HT-29 (cell line): ENCODE measurements at regions not wholly inside any gene's neighbourhood (a gene's known extent, or its start where the extent isn't known, plus 50 kb on each side); places are given as distances from the start of the nearest gene placed in this dataset.

Experiments
- DNase-seq: peaks from one replicate; pipeline ENCODE4 v3.0.0-alpha.2; 2015; ENCODE audit warnings: low spot score

DNA sequence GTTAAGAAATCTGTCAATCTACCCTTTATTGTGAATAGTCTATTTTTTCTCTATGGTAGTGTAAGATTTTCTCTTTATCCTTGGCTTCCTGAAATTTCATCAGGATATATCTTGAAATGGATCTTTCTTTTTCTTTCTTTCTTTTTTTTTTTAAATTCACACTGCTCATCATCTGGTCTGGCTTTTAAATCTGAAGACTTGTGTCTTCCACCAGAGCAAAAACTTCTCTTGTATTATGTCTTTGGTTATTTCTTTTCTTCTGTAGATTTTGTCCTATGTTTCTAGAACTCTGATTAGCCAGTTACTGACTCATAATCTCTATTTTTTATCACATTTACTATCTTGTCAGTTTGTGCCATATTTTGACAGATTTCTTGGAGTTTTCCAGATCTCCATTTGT lies 133.8 kb upstream of the LMO4 start:
- no peak for DNase-seq

DNA sequence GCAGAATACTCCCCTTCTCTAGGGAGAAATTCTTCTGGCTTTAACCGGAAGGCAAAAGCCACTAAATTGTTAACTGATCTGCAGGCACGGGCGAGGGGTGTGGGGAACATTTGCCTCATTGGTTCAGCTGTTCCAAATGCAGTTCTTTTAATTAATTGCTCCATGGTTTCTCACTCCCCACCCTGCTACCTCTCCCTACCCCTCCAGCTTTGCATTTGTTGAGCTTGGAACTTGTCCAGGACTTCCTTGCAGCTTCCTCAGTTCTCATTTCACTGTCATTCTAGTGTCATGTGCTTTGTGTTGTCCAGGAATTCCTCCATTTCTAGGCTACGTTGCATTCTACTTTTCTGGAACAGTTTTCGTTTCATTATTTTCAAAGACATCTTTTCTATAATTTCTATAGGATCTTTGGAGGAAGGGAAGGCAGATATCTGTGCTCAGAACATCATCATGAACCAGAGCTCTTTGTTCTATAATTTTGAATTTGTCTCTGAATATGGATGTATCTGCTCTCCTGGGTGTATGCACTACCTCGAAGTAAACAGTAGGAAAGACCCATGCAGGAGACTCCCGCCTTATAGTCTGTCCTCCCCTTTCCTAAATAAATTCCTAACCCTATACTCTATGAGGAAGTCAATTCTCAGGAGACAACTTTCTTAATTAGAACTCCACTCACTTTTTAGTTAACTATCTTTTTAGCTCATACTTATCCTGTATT lies 132.4 kb upstream of the LMO4 start:
- no peak for DNase-seq

DNA sequence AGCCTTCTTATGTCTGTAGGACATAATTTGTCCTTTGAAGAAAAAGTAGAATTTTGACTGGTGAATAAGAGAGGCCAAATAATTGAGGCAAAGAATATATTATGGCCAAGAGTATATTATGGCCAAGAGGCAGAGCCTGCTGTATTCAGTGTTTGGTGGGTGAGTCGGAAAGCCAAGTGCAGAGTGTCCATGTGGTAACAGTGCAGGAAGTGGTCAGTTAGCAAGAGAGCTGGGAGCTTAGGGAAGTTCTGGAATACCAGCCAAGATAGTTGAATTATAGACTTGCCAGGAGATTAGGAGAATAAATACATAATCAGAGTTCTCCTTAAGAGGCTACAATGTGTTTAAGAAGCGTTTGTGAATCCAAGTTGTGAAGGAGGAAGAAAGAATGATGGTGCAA lies 131.5 kb upstream of the LMO4 start:
- no peak for DNase-seq

DNA sequence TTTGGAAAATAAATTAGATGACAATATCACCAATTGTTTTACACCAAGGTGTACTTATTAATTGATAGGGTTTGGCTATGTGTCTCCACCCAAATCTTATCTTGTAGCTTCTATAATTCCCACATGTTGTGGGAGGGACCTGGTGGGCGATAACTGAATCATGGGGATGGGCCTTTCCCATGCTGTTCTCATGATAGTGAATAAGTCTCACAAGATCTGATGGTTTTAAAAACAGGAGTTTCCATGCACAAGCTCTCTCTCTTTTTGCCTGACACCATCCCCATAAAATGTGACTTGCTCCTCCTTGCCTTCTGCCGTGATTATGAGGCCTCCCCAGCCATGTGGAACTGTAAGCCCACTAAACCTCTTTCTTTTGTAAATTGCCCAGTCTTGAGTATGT lies 131.0 kb upstream of the LMO4 start:
- DNase-seq: no peak

DNA sequence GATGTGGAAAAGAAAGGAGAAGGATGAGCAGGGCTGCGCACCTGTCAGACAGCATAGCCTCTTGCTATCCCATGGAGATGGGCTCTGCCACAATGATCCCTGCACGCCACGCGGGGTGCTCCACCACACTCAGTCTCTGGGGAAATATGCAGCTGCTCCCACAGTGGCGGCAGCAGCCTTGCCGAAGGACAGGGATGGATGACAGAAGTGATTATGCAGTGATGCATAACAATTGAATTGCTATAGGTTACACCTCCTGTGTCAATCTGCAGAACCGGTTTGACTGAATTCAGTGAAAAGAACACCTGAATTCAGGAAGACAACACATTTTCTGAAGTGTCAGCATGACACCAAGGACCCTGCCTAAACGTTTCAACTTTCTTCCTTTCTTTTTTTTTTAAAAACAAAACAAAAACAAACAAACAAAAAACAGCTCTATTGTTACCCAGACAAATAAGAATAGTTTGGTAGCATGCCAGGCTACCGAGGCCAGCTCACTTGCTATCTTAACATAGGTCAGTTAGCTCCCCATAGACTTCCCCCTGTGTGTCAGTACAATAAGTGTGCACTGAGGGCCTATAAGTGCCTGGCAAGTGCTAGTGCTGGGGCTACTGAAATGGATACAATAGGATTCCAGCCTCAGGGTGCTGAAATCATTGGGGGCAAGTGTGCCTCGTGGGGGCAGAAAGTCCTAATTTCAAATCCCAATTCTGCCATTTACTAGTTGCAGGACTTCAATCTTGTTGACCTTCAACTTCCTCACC lies 127.6 kb upstream of the LMO4 start:
- peak; percentile 80 for DNase-seq

DNA sequence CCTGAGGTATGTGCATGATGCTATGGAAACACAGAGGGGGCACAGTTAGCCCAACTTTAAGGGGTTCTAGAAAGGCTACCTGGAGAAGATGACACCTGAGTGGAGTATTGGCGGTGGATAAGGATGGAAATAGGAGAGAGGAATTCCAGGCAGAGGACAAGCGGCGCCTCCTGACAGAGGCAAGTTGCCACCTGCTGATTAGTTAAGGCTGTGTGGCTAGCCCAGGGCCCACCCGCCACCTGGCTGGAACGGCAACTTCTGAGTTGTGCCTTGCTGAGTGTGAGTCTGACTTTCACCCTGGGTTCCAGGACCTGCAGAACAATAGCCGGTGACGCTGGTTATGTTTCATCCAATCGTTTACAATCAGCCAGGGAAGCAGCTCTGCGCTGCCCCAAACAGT lies 126.9 kb upstream of the LMO4 start:
- no peak for DNase-seq

DNA sequence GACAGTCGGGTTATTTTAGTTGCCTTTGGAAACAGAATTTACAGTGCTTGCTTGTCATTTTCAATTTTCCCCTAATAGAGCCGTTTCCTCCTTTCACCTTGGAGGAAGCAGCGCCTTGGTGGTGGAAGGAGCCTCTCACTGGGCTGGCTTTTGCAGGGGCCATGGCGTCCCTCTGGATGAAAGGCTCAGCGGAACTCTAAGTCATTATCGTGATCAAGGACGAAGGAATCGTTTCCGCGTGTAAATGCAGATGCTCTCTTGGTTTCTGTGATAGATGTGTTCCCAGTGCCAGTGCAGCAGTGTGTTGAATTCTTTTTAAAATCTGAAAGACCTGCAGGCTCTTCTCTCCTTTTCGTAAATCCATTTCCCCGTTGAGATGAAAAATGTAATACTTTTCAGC lies 126.2 kb upstream of the LMO4 start:
- no peak for DNase-seq

DNA sequence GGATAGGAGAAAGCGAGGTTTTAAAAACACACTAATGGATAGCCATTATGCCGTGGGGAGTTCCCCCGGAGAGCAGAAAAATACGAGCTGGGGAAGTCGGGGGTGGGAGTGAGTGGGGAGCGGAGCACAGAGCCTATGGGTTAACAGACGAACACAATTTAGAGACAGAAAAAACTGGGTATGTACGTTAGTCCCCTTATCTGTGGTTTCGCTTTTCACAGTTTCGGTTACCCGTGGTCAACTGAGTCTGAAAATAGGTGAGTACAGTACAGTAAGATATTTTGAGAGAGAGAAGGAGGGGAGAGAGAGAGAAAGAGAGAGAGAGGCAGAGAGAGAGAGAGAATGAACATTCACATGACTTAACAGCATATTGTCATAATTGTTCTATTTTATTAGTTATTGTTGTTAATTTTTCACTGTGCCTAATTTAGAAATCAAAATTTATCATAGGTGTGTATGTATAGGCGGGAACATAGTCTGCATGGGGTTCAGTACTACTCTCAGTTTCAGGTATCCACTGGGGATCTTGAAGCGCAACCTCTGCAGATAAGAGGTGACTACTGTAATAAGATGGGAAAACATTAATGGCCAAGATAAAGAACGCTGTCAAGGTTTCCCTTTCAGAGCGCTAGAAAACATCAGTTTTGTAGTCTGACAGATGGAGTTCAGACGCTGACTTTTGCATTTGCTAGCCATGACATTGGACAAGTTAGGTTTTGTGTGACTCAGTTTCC lies 125.6 kb upstream of the LMO4 start:
- no peak for DNase-seq

DNA sequence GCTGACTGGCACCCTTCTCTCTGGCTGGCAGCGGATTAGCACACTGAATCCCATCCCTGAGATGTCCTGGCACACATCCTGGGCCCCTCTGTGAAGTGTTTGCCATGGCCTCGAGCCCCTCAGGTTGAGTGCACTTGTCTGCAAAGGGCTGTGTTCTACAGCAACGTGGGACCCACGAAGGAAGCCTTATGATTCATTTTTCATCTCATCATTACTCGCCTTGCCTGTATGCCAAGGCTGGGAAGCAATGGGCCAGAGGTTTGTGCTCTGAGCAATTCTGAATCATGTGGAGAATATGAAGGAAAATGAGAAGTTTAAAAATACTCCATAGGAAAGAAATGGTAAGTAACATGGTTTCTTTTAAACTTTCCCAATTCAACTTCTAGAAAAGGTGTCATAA lies 124.8 kb upstream of the LMO4 start:
- DNase-seq: no peak

DNA sequence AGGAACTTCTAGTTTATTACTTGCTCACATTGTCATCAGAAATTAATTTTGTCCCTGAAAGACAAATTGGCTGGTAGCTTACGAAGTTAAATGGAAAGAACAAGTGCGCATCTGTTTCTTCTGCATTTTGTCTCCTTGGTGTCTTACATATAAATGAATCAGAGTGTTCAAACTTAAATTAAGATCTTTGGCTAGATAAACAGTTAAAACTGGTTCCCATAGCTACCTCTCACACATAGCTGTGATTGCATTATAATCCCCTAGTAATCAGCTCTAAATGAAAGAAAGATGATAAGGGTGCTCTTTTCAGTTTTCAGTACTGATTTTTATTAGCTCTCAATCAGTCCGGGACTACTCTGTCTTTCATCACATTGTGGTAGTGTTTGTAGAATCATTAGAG lies 124.2 kb upstream of the LMO4 start:
- DNase-seq: no peak

DNA sequence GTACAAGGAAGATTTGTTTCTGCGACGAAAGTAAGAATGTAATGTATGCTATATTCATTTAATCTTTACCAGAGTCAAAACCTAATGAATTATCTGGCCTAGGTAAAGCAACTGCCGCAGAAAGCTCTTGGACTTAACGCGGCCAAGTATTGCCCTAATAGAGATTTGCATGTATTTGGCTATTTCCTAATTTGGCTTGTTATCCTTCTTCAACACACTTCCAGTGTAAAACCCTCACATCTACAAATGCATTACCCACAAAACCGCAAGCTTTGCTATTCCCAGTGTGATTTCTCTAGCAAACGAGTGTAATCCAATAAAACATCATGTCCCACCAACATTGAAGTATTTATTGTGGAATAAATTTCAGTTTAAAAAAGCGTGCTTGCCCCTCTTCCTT lies 123.8 kb upstream of the LMO4 start:
- DNase-seq: no peak

DNA sequence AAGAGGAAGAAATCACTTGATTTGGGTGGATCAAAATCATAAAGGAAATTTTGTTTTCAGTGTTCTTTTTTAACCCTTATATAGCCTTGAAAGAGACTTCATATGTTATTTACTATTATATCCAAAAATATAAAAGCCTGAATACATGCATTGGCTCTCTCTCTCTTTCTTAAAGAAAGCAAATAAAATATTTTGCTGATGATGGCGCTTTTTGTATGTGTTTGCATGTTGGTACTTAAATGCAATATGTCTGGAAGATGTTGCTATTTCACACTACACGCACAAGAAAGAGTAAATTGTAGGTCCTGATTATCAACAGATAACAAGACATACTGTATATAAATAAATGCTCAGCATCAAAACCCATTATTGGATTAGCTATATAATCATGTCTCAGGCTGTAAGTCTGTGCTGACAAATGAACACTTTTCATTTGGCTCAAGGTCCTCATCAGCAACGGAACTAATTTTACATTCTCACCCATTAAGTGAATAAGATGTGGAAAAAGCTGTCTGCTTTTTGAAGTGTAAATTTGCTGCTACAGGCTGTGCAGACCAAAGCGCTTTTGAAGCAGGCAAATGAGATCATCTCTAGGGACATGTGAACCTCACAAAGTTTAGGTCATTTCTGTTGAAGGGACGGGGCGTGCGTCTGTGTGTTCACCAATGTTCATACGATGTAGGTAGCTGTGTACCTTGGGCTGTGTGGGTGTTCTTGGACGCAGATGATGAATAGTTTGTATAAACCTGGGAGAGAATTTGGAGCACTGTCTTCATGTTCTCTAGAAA lies 122.4 kb upstream of the LMO4 start:
- DNase-seq: no peak

DNA sequence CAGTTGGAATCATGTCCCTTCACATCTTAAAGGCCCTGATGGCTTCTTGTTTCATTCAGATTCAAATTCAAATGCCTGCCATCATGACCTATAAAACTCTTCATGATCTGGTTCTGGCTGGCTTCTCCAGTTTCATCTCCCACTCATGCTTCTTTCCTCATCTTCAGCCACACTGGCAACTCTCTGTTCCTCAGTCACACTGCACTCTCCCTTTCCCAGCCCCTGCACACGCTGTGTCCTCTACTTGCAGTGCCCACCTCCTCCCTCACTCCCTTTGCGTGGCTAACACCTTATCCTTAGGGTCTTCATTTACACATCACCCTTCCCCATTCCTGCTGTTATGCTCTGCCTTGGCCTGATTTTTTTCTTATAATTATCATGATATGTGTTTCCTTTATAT lies 120.6 kb upstream of the LMO4 start:
- DNase-seq: no peak

DNA sequence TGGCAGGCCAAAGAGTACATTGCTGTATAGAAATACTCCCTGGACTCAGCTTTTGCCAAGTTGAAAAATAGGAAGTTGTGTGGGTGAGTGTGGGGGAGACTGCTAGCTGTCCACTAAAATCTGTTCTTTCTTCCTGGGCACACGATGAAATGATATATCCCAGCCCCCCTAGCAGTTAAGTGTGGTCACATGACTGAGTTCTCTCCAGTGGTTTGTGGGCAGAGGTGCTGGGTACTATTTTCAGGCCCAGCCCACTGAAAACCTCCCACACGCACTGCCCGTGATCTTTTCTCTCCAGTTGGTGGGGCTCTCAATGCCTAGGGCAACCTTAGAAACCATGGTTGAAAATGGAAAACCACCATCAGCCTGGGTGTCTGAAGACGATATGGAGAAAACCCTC lies 119.7 kb upstream of the LMO4 start:
- no peak for DNase-seq

DNA sequence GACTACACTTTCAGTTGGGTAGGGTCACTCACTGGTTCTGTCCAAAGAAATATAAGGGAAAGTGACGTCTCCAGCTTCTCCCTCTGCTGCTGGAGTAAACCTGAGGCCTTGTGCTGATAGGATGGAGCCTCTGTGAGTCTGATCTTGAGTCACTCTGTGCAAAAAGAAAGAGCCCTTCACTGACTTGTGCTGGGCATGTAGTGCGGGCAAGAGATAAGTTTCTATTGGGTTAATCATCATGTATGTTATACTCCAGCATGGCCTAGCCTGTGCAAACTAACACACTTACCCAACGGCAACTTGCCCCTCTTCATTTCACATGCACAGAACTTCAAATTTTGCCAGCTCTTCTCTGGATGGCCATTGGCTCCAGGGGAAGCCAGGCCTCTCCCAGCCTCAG lies 118.5 kb upstream of the LMO4 start:
- no peak for DNase-seq

DNA sequence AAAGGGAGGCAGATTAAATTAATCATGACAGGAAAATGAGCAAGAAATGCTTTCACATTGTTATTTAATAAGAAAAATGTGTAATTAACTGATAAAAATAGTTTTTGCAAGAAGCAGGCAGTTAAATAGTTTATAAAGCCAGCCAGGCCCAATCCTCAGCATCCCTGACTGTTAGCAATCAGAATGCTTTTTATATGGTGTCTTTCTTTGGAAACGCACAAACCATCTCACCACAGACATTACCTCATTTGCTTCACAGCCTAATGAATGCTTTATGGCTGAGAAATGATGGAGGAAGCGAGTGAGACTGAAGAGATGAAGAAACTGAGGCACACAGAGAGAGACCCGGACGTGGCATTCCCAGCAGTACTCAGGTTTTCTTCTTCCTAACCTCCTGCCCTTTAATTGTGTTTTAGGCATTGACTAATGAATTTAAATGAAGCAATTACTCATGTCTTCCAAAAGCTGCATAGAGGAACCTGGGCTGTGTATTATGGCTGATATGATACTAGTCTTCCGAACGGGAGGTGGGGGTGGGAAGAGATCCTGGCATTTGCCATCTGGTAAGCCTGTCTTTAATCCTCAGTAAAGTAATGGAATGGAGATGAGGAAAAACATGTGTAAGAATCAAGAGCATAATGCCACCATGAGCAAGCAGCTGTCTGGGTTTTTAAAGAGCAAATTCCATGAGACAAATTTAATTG lies 116.1 kb upstream of the LMO4 start:
- DNase-seq: no peak

DNA sequence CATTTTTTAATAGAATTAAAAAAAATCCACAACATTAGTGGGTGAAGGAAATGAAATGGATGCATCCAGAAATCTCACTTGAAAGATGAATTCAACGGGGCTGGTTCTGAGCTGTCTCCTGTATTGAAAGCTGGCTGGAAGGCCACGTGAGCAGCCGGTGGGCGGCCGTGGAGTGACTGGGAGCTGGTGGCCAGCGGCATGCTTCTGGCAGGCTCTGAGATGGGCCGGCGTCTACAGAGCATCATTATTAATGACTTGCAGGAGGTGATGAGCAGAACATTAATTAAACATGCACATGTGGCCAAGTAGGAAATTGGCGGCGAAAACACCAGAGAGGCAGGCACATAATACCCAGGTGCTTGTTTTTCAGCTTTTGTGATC lies 115.6 kb upstream of the LMO4 start:
- no peak for DNase-seq

DNA sequence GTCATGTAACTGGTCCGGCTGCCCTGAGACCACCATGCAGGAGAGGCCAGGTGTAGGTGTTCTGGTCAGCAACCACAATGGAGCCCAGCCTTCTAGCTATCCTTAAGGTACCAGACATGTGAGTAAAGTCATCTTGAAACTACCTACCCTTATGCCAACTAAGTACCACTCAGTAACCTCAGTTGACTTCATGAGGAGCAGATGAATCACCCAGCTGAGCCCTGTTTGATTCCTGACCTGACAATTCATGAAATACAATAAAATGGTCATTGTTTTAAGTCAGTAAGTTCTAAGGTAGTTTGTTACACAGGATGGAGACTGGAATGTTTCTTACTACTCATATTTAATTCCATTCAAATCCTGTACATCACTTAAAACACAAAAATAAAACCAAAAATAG lies 113.1 kb upstream of the LMO4 start:
- DNase-seq: no peak

DNA sequence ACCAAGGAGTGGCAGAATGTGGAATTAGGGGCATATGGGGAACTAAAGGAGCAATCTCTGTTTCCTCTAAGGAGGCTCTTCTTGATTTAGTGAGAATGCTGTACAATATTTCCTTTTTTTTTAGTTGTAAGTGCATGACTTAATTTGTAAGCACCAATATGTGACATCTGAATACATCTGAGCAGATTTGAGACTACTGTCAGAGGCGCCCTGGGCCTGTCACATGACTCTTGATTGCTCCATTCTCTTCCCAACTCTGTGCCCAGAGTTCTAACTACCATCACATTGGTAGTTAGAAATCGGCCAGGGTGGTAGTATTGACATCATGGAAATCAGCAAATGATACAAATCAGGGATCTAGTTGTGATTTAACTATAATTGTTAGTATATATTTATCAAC lies 110.1 kb upstream of the LMO4 start:
- DNase-seq: no peak

DNA sequence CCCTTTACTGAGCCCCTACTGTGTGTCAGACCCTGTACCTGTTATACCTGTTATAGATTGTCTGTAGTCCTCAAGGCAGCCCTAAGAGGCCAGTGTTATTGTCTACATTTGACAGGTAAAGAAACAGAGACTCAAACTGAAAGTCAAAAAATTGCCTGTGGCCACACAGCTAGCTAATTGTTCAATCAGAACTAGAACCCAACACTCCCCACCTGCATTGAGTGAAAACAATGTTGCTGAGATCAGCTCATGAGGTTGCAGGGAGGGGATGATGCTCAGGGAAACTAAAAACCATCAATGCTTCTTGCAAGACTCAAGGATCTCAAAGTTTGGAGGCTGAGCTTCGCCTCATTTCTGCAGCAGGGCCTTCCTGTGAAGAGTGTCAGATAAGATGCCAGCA lies 109.5 kb upstream of the LMO4 start:
- DNase-seq: no peak

DNA sequence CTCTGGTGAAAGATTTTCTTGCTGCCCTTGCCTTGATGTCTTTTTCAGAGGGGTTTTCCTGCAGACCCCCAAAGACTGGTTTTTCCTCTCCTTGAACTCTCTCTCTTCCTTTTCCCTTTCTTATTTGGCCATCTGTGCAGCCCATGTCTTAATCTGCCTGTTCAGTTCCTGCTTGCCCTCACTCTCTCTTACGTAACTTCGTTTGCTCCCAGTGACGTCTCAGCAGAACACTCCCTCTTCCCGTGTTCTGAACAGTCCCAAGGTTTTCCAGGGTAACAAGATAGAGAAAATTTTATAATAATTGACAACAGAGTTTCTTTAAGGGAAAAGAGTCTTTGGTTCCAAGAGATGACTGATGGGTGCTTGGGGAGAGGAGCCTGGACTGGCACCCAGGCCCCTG lies 109.1 kb upstream of the LMO4 start:
- DNase-seq: no peak

DNA sequence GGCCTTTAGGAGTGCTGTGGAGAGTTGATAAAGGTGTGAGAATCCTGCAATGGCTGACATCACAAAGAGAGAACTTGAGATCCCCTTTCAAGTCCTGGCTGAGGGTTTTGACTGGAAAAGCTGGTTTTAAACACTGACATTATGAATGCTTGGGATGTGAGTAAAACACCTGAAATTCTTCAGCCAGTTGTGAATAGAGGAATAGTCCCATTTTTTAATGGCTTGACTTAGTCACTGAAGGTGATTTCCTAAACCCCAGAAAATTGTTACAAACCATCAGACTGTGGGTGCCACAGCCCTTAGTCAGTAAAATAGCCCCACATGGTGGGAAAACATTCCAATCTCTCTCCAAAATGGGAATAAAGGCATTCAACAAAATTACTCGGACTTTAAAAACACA lies 107.7 kb upstream of the LMO4 start:
- DNase-seq: no peak
